ENCODE measurements at regions not wholly inside any gene's neighbourhood (a gene's known extent, or its start where the extent isn't known, plus 50 kb on each side); places are given as distances from the start of the nearest gene placed in this dataset.

GRCh38 chr12:58044966-58045365 is 103.6 kb downstream of the ATP23 start:
- H3K27ac ChIP-seq, result no peak overlapping the region
- no peak for TF ChIP-seq ZFX (IDR thresholded peaks at IDR 0.05)
- TF ChIP-seq CTCF (conservative IDR thresholded peaks at IDR 0.05), result no peak

DNA sequence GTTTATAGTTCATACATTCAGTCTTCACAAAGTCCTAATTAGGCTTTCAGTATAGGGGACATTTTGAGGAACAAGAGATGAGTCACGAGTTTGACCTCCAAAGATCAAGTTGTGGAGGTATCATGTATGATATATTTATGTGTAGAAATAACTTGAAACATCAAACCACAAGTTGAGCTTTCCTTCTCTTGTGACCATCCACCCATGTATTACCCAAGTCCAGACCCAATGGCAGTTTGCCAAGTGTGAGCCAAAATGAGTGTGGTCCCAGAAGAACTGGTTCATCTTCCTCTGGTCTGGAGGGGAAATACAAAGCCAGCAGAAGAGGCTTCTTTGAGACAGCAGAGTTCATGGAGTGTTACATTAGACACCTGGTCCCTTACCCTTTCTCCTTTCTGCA is 104.9 kb downstream of the ATP23 start:
- TF ChIP-seq CTCF (conservative IDR thresholded peaks at IDR 0.05) (no peak), ZFX (IDR thresholded peaks at IDR 0.05) (no peak)
- H3K27ac ChIP-seq, result no peak overlapping the region

- H3K27ac ChIP-seq, result no peak overlapping the region
- TF ChIP-seq ZFX (IDR thresholded peaks at IDR 0.05) (no peak), CTCF (conservative IDR thresholded peaks at IDR 0.05) (no peak)
Measured at GRCh38 chr12:58051378-58051777, 110.0 kb downstream of the ATP23 start.

GRCh38 chr12:58064666-58065065 is 123.3 kb downstream of the ATP23 start:
- no peak overlapping the region for H3K27ac ChIP-seq
- TF ChIP-seq CTCF (conservative IDR thresholded peaks at IDR 0.05) (no peak), ZFX (IDR thresholded peaks at IDR 0.05) (no peak)

GRCh38 chr12:58066296-58066695 is 124.9 kb downstream of the ATP23 start:
- TF ChIP-seq CTCF (conservative IDR thresholded peaks at IDR 0.05), result no peak
- H3K27ac ChIP-seq, result no peak overlapping the region

GRCh38 chr12:58067610-58068387 is 126.4 kb downstream of the ATP23 start:
- TF ChIP-seq ZFX (IDR thresholded peaks at IDR 0.05) (no peak), CTCF (conservative IDR thresholded peaks at IDR 0.05) (no peak)
- H3K27ac ChIP-seq, result no peak overlapping the region

DNA sequence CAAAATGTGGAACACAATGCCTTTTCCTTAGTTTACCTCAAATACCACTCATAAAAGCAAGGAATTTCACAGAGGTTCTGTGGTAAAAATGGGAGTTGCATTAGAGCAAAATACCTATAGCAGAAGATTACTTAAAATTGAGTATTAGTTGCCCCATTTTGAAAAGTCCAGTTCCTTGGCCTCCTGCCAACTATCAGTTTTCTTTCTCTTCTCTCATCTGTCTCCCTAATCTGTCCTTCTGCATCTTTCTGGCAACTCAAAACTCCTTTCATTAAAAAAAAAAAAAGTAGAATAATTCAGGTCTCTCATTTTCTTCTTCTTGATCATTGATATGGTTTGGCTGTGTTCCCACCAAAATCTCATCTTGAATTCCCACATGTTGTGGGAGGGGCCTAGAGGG is 127.3 kb downstream of the ATP23 start:
- no peak overlapping the region for H3K27ac ChIP-seq
- TF ChIP-seq ZFX (IDR thresholded peaks at IDR 0.05), result no peak
- TF ChIP-seq CTCF (conservative IDR thresholded peaks at IDR 0.05), result no peak

Measured in C4-2B (cell line).